MM.1S (cell line): ENCODE measurements at regions not wholly inside any gene's neighbourhood (a gene's known extent, or its start where the extent isn't known, plus 50 kb on each side); places are given as distances from the start of the nearest gene placed in this dataset.

Experiments
- DNase-seq: peaks from one replicate; pipeline ENCODE4 v3.0.0-alpha.2; 2015
- H2AFZ ChIP-seq: fragments of 300-600 bp; sonication (generic); 2 replicates; pipeline ENCODE4 v1.6.0; 2016; ENCODE audit warnings: antibody characterized with exemption, low read length
- H3F3A ChIP-seq: fragments of 300-600 bp; sonication (generic); 2 replicates; pipeline ENCODE4 v1.6.1; 2016; ENCODE audit warnings: mild to moderate bottlenecking, antibody characterized with exemption, low read length, moderate library complexity, mixed read lengths; ENCODE audit not compliant: insufficient read depth
- H3K27ac ChIP-seq: fragments of 300-600 bp; sonication (generic); 2 replicates; pipeline ENCODE4 v1.5.1; 2016; ENCODE audit warnings: mild to moderate bottlenecking, low read length
- H3K27me3 ChIP-seq: fragments of 300-600 bp; sonication (generic); replicated peaks from 2 replicates; pipeline ENCODE4 v1.6.0; 2016; ENCODE audit warnings: low read length; ENCODE audit not compliant: insufficient read depth
- H3K36me3 ChIP-seq: fragments of 300-600 bp; sonication (generic); replicated peaks from 2 replicates; pipeline ENCODE4 v1.6.1; 2016; ENCODE audit warnings: mild to moderate bottlenecking, low read length, mixed read lengths; ENCODE audit not compliant: insufficient read depth
- H3K4me1 ChIP-seq: fragments of 300-600 bp; sonication (generic); 2 replicates; pipeline ENCODE4 v1.6.1; 2016; ENCODE audit warnings: low read length, mixed read lengths
- H3K4me2 ChIP-seq: fragments of 300-600 bp; sonication (generic); 2 replicates; pipeline ENCODE4 v1.6.0; 2016; ENCODE audit warnings: low read depth, low read length
- H3K4me3 ChIP-seq: fragments of 300-600 bp; sonication (generic); 2 replicates; pipeline ENCODE4 v1.5.1; 2016; ENCODE audit warnings: low read length, mixed read lengths
- H3K79me2 ChIP-seq: fragments of 300-600 bp; sonication (generic); 2 replicates; pipeline ENCODE4 v1.6.1; 2016; ENCODE audit warnings: mixed run types, low read length, mixed read lengths
- H3K9ac ChIP-seq: fragments of 300-600 bp; sonication (generic); 2 replicates; pipeline ENCODE4 v1.6.1; 2016; ENCODE audit warnings: low read length, mixed read lengths
- H3K9me2 ChIP-seq: fragments of 300-600 bp; sonication (generic); replicated peaks from 2 replicates; pipeline ENCODE4 v1.6.1; 2016; ENCODE audit warnings: mild to moderate bottlenecking, low read length, mixed read lengths; ENCODE audit not compliant: insufficient read depth
- H3K9me3 ChIP-seq: fragments of 300-600 bp; sonication (generic); replicated peaks from 2 replicates; pipeline ENCODE4 v1.6.1; 2016; ENCODE audit warnings: mild to moderate bottlenecking, low read length, mixed read lengths; ENCODE audit not compliant: insufficient read depth
- H4K20me1 ChIP-seq: fragments of 300-600 bp; sonication (generic); 2 replicates; pipeline ENCODE4 v1.6.1; 2016; ENCODE audit warnings: mild to moderate bottlenecking, low read length, moderate library complexity, mixed read lengths; ENCODE audit not compliant: insufficient read depth
- CTCF ChIP-seq: fragments of 300-600 bp; sonication (generic); IDR thresholded peaks from 2 replicates; pipeline ENCODE4 v1.5.1; 2016; ENCODE audit warnings: antibody characterized with exemption, low read length, mixed read lengths
- EZH2 ChIP-seq: fragments of 300-600 bp; sonication (generic); optimal IDR thresholded peaks from 2 replicates; pipeline ENCODE3; 2017; ENCODE audit warnings: low read depth, mild to moderate bottlenecking, antibody characterized with exemption, low read length, mixed read lengths
- EZH2phosphoT487 ChIP-seq: fragments of 300-600 bp; sonication (generic); IDR thresholded peaks from 2 replicates; pipeline ENCODE4 v1.6.1; 2018; ENCODE audit warnings: antibody characterized with exemption, low read length

GRCh38 chrX:69243276-69243675 is 78.0 kb upstream of the PJA1 start:
- Histone ChIP-seq H3K4me3 (no peak overlapping the region), H3K4me1 (no peaks in the 10 kb centered on the region), H3K9ac (no peak overlapping the region), H3F3A (no peaks in the 10 kb centered on the region), H3K27me3 (no peaks in the 10 kb centered on the region), H3K9me3 (no peaks in the 10 kb centered on the region), H4K20me1 (no peaks in the 10 kb centered on the region), H3K79me2 (no peaks in the 10 kb centered on the region), H3K4me2 (no peak overlapping the region), H2AFZ (no peak overlapping the region), H3K27ac (no peak overlapping the region), H3K9me2 (no peaks in the 10 kb centered on the region), H3K36me3 (no peaks in the 10 kb centered on the region)
- DNase-seq: no peak
- no peak for TF ChIP-seq EZH2phosphoT487
- TF ChIP-seq EZH2: no peak
- no peak for TF ChIP-seq CTCF

GRCh38 chrX:69238887-69239231 is 73.6 kb upstream of the PJA1 start:
- Histone ChIP-seq H3K9ac (no peak overlapping the region), H3K4me1 (no peaks in the 10 kb centered on the region), H3K79me2 (no peaks in the 10 kb centered on the region), H3K4me2 (no peak overlapping the region), H3K9me2 (no peaks in the 10 kb centered on the region), H3F3A (no peaks in the 10 kb centered on the region), H3K9me3 (no peaks in the 10 kb centered on the region), H3K4me3 (no peak overlapping the region), H3K27me3 (no peaks in the 10 kb centered on the region), H3K27ac (no peak overlapping the region), H4K20me1 (no peaks in the 10 kb centered on the region), H3K36me3 (no peaks in the 10 kb centered on the region), H2AFZ (no peak overlapping the region)
- no peak for DNase-seq
- TF ChIP-seq CTCF: no peak
- no peak for TF ChIP-seq EZH2phosphoT487
- TF ChIP-seq EZH2: no peak

- no peak overlapping the region for H3K4me3 ChIP-seq
- TF ChIP-seq EZH2 (no peak), EZH2phosphoT487 (no peak), CTCF (no peak)
- no peaks in the 10 kb centered on the region for H3K9me3 ChIP-seq
- H2AFZ ChIP-seq: no peak overlapping the region
- no peaks in the 10 kb centered on the region for H3F3A ChIP-seq
- no peaks in the 10 kb centered on the region for H3K9me2 ChIP-seq
- H3K27ac ChIP-seq: no peak overlapping the region
- no peaks in the 10 kb centered on the region for H4K20me1 ChIP-seq
- no peak overlapping the region for H3K4me2 ChIP-seq
- no peaks in the 10 kb centered on the region for H3K27me3 ChIP-seq
- H3K9ac ChIP-seq: no peak overlapping the region
- no peaks in the 10 kb centered on the region for H3K79me2 ChIP-seq
- no peaks in the 10 kb centered on the region for H3K36me3 ChIP-seq
- no peak for DNase-seq
- H3K4me1 ChIP-seq: no peaks in the 10 kb centered on the region
These were observed 73.0 kb upstream of the PJA1 start for GRCh38 chrX:69238114-69238886.
